ENCODE measurements at regions not wholly inside any gene's neighbourhood (a gene's known extent, or its start where the extent isn't known, plus 50 kb on each side); places are given as distances from the start of the nearest gene placed in this dataset.
A peak's percentile ranks its signal among the peaks of the same experiment; 100 is the strongest.

DNA sequence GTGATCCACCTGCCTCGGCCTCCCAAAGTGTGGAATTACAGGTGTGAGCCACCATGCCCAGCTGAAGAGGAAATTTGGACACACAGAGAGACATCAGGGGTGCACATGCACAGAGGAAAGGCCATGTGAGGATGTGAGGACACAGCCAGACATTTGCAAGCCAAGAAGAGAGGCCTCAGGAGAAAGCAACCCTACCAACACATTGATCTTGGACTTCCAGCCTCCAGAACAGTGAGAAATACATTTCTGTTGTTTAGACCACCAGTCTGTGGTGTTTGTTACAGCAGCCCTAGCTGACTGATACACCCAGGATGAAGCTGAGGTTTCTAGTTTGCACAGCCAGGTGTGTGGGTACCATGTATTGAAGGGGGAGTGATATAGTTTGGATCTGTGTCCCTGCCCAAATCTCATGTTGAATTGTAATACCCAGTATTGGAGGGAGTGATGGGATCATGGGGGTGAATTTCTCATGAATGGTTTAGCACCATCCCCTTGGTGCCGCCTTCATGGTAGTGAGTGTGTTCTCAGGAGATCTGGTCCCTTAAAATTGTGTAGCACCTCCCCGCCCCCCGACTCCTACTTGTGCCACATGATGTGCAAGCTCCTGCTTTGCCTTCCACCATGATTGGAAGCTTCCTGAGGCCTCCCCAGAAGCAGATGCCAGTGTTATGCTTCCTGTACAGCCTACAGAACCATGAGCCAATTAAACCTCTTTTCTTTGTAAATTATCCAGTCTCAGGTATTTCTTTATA lies 64.7 kb upstream of the DUSP5 start:
- H3K4me1 Mint-ChIP-seq (ENCODE audit: low read depth): no peaks in the 10 kb centered on the region
- DNase-seq (ENCODE audit: low spot score, unreplicated experiment): no peak

DNA sequence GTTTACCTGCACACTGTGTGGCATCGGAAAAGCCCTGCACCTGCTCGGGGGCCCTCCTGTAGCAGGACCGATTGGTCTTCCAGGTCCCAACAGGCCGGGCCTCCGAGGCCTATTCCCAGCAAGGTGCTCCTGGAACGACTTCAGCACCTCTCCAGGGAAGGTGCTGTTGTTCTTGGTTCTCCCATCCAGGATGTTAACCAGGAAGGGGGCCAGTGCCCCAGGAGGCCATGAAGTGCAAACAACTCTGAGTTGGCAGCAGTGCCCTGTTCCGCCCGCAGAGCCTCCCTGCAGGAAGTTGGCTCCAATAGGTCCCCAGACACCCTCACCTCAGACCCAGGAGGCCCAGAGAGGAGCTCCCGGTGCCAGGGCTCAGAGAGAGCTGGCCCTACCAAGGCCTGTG lies 64.0 kb upstream of the DUSP5 start:
- H3K36me3 Mint-ChIP-seq (ENCODE audit: insufficient read depth): no peaks in the 10 kb centered on the region
- no peak for DNase-seq (ENCODE audit: low spot score, unreplicated experiment)
- H3K4me1 Mint-ChIP-seq (ENCODE audit: low read depth): no peaks in the 10 kb centered on the region
- H3K9me3 Mint-ChIP-seq (ENCODE audit: low read depth): peaks cover 5% of the 10 kb centered on the region
- TF ChIP-seq CTCF (IDR thresholded peaks at IDR 0.05; ENCODE audit: unreplicated experiment): no peak
- no peak overlapping the region for H3K4me3 Mint-ChIP-seq (ENCODE audit: low read depth)
- H3K27ac Mint-ChIP-seq: peak overlapping the region; percentile 18
- H3K27me3 Mint-ChIP-seq: peaks cover 6% of the 10 kb centered on the region

More for the DNA sequence above, 64.7 kb upstream of the DUSP5 start:
- no peak overlapping the region for H3K4me3 Mint-ChIP-seq (ENCODE audit: low read depth)
- H3K36me3 Mint-ChIP-seq (ENCODE audit: insufficient read depth): no peaks in the 10 kb centered on the region
- peaks cover 5% of the 10 kb centered on the region for H3K9me3 Mint-ChIP-seq (ENCODE audit: low read depth)
- H3K27ac Mint-ChIP-seq: no peak overlapping the region
- TF ChIP-seq CTCF (IDR thresholded peaks at IDR 0.05; ENCODE audit: unreplicated experiment): no peak
- H3K27me3 Mint-ChIP-seq: peaks cover 6% of the 10 kb centered on the region

DNA sequence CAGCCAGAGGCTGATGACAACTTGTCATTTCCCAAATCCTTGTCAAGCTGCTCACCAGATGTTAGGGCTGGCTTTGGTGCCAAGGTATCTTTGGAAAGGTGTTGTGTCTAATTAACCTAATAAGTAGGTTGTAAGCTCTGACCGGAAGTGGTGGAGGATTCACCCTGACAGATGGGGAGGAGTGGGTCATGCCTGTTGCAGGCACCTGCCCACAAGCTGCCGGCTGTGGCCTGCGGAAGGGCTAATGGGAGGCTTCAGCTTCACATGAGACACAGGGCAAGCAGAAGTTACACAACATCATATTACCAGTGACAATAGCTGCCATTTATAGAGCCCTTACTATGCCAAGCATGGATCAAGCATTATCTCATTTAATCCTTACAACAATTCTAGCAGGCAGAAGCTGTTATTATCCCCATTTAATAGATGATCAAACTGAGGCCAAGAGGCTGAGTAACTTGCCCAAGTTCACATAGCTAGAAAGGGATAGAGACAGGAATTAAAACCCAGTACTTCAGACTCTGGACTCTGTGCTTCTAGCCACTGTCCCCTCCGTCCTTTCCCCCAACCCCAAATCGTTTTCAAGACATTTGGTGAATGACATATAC lies 63.1 kb upstream of the DUSP5 start:
- H3K27ac Mint-ChIP-seq: no peak overlapping the region
- H3K4me3 Mint-ChIP-seq (ENCODE audit: low read depth): no peak overlapping the region
- H3K9me3 Mint-ChIP-seq (ENCODE audit: low read depth): peaks cover 5% of the 10 kb centered on the region
- no peaks in the 10 kb centered on the region for H3K36me3 Mint-ChIP-seq (ENCODE audit: insufficient read depth)
- H3K27me3 Mint-ChIP-seq: peaks cover under 1% of the 10 kb centered on the region
- H3K4me1 Mint-ChIP-seq (ENCODE audit: low read depth): no peaks in the 10 kb centered on the region
- no peak for DNase-seq (ENCODE audit: low spot score, unreplicated experiment)
- TF ChIP-seq CTCF (IDR thresholded peaks at IDR 0.05; ENCODE audit: unreplicated experiment): no peak

DNA sequence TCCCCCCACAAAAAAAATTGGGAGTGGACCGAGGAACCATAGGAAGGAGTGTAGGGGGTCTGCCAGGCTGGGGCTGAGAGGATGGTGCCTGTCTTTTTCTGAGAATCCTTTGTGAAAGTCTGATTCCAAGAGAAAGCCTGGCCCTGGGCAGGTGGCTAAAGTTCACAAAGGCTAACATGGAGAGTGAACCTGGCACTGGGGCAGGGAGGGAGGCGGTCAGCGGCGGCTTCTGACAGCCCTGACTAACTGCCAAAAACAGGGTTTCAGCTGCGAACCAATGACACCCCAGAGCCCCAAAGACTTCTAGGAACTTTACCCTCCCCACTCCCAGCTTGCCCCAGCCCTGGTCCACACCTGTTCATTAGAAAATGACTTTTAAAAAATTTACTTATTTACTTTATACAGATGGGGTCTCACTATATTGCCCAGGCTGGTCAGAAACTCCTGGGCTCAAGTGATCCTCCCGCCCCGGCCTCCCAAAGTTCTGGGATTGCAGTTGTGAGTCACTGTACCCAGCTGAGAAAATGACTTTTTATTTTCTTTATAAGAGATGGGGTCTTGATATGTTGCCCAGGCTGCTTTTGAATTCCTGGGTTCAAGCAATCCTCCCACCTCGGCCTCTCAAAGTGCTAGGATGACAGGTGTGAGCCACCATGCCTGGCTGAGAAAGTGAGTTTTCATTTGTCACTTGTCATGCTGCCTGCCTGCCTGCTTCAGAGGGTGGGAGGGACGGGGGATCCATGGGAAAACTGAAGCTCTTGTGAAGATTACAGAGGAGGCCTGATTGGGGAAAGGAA lies 61.0 kb upstream of the DUSP5 start:
- Mint-ChIP-seq H3K4me3 (ENCODE audit: low read depth) (no peak overlapping the region), H3K4me1 (ENCODE audit: low read depth) (peaks cover 4% of the 10 kb centered on the region), H3K9me3 (ENCODE audit: low read depth) (peaks cover 5% of the 10 kb centered on the region), H3K27ac (no peak overlapping the region), H3K36me3 (ENCODE audit: insufficient read depth) (no peaks in the 10 kb centered on the region), H3K27me3 (no peaks in the 10 kb centered on the region)
- no peak for DNase-seq (ENCODE audit: low spot score, unreplicated experiment)
- TF ChIP-seq CTCF (IDR thresholded peaks at IDR 0.05; ENCODE audit: unreplicated experiment): no peak

DNA sequence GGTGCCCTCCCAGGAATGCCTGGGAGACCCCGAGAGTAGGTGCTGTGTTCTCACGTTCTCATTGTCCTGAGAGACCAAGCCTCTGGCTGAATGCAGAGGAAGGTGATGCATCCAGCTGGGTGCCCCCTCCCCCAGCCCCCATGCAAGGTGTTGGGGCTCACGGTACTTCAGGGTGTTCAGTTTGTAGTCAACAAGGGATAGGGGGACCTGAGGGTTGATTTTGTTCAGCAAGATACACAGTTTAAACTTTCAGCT lies 60.4 kb upstream of the DUSP5 start:
- H3K36me3 Mint-ChIP-seq (ENCODE audit: insufficient read depth): no peaks in the 10 kb centered on the region
- TF ChIP-seq CTCF (IDR thresholded peaks at IDR 0.05; ENCODE audit: unreplicated experiment): no peak
- H3K27ac Mint-ChIP-seq: no peak overlapping the region

More for the DNA sequence above, 60.4 kb upstream of the DUSP5 start:
- DNase-seq (ENCODE audit: low spot score, unreplicated experiment): no peak
- no peak overlapping the region for H3K4me3 Mint-ChIP-seq (ENCODE audit: low read depth)
- peaks cover 10% of the 10 kb centered on the region for H3K4me1 Mint-ChIP-seq (ENCODE audit: low read depth)
- peaks cover 5% of the 10 kb centered on the region for H3K9me3 Mint-ChIP-seq (ENCODE audit: low read depth)
- no peaks in the 10 kb centered on the region for H3K27me3 Mint-ChIP-seq
